ENCODE measurements at regions not wholly inside any gene's neighbourhood (a gene's known extent, or its start where the extent isn't known, plus 50 kb on each side); places are given as distances from the start of the nearest gene placed in this dataset.

- Histone ChIP-seq H3K4me3 (no peak overlapping the region), H3K27ac (no peak overlapping the region), H3K36me3 (no peaks in the 10 kb centered on the region), H3K4me1 (peaks cover 0 to 10% (median 0%) of the 10 kb centered on the region in 4 donors), H3K27me3 (no peaks in the 10 kb centered on the region), H3K9me3 (no peaks in the 10 kb centered on the region)
- no peak for TF ChIP-seq CTCF (IDR thresholded peaks at IDR 0.05)
- no peak for TF ChIP-seq POLR2AphosphoS5 (IDR thresholded peaks at IDR 0.05)
- TF ChIP-seq POLR2A (IDR thresholded peaks at IDR 0.05), result no peak
- no peak for TF ChIP-seq EP300 (IDR thresholded peaks at IDR 0.05)
- WGBS, 5 donors, result 43 to 70% (median 60%) methylated on average over 4 to 5 of the region's 5 CpGs
- intact Hi-C loops (cut with DNase I; ENCODE audit: low total_unique reads), result no loop called here
- DNase-seq, result no peak
Observed at GRCh38 chr13:84686973-84687372, 804.7 kb upstream of the SLITRK1 start.

DNA sequence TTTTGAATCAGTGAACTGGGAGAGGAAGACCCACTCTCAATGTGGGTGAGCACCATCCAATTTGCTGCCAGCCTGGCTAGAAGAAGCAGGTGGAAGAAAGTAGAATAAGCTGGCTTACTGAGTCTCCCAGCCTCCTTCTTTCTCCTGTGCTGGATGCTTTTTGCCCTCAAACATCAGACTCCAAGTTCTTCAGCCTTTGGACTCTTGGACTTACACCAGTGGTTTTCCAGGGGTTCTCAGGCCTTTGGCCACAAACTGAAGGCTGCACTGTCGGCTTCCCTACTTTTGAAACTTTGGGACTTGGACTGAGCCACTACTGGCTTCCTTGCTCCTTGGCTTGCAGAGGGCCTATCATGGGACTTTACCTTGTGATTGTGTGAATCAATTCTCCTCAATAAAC is 804.2 kb upstream of the SLITRK1 start:
- Histone ChIP-seq H3K4me1 (peaks cover 0 to 10% (median 0%) of the 10 kb centered on the region in 4 donors), H3K27me3 (no peaks in the 10 kb centered on the region), H3K4me3 (no peak overlapping the region), H3K27ac (no peak overlapping the region), H3K36me3 (no peaks in the 10 kb centered on the region), H3K9me3 (no peaks in the 10 kb centered on the region)
- no peak for TF ChIP-seq CTCF (IDR thresholded peaks at IDR 0.05)
- TF ChIP-seq EP300 (IDR thresholded peaks at IDR 0.05), result no peak
- TF ChIP-seq POLR2AphosphoS5 (IDR thresholded peaks at IDR 0.05), result no peak
- no peak for TF ChIP-seq POLR2A (IDR thresholded peaks at IDR 0.05)
- no peak for DNase-seq
- intact Hi-C loops (cut with DNase I; ENCODE audit: low total_unique reads), result no loop called here
- WGBS, 5 donors, result 58 to 90% (median 79%) methylated on average over 1 of the region's 1 CpG

DNA sequence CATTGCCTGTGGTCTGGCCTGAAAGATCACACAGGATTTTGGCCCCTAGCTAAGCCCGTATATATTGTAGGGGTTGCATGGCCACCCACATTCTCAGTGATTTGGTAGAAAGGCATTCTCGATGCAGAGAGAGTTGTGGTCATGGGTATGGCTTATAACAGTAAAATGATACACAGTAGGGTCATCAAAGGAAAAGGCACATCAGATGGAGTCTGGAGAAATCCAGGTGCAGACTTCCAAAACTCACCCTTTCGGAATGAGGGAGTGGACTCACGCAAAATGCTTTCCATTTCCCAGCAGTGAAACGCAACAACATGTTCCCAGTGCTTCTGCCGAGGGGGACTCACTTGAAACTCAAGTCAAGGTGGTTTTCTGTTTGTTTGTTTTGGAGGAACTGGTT is 802.5 kb upstream of the SLITRK1 start:
- 75 to 90% (median 88%) methylated on average over 6 of the region's 6 CpGs for WGBS, 5 donors
- no peaks in the 10 kb centered on the region for H3K27me3 ChIP-seq
- TF ChIP-seq EP300 (IDR thresholded peaks at IDR 0.05) (no peak), POLR2AphosphoS5 (IDR thresholded peaks at IDR 0.05) (no peak), CTCF (IDR thresholded peaks at IDR 0.05) (no peak), POLR2A (IDR thresholded peaks at IDR 0.05) (no peak)
- H3K36me3 ChIP-seq, result no peaks in the 10 kb centered on the region
- no peak for DNase-seq
- no peak overlapping the region for H3K4me3 ChIP-seq
- peaks cover 0 to 10% (median 0%) of the 10 kb centered on the region in 4 donors for H3K4me1 ChIP-seq
- H3K27ac ChIP-seq, result no peak overlapping the region
- intact Hi-C loops (cut with DNase I; ENCODE audit: low total_unique reads), result no loop called here
- no peaks in the 10 kb centered on the region for H3K9me3 ChIP-seq

DNA sequence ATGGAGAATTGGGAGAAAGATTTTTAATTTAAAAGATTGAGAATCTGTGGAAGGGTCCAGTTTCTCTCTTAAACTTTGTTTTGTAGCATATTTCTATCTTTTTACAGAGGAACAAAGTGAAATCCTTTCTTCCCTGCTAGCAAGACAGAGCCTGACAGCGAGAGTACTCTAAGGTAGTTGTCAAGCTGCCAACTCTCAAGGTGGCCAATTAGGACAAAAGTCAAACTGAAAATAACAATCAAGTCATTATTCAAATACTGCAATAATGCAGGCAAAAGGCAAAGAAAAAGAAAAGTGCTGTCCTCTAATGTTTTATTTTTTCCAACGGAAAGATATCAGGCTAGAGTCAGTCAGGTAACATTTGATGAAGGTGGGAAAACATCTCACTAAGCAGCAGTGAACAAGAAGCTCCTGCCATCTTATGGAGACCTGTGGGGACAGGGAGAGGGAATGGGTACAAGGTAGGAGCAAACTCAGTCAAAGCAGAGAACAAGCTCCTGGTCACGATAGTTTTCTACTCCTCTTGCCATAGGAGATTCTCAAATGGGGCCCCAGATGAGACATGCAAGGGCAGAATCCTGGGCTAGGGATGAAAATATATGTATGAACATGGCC is 801.9 kb upstream of the SLITRK1 start:
- TF ChIP-seq POLR2AphosphoS5 (IDR thresholded peaks at IDR 0.05), result no peak
- TF ChIP-seq POLR2A (IDR thresholded peaks at IDR 0.05), result no peak
- no peak for TF ChIP-seq CTCF (IDR thresholded peaks at IDR 0.05)
- no peak for TF ChIP-seq EP300 (IDR thresholded peaks at IDR 0.05)
- Histone ChIP-seq H3K4me3 (no peak overlapping the region), H3K27ac (no peak overlapping the region), H3K27me3 (no peaks in the 10 kb centered on the region), H3K36me3 (no peaks in the 10 kb centered on the region), H3K9me3 (no peaks in the 10 kb centered on the region), H3K4me1 (peaks cover 0 to 10% (median 0%) of the 10 kb centered on the region in 4 donors)
- intact Hi-C loops (cut with DNase I; ENCODE audit: low total_unique reads), result no loop called here
- 28 to 56% (median 43%) methylated on average over 3 of the region's 3 CpGs for WGBS, 5 donors
- peak; percentile 37 to 50 for DNase-seq

Data from stomach (tissue), 8 donors.